Coronary artery (tissue), 2 donors: ENCODE measurements at regions not wholly inside any gene's neighbourhood (a gene's known extent, or its start where the extent isn't known, plus 50 kb on each side); places are given as distances from the start of the nearest gene placed in this dataset.

Source experiments
- DNase-seq: peaks from one replicate; pipeline ENCODE4 v3.0.0-alpha.2; 2017; ENCODE audit warnings: low spot score
- H3K27ac ChIP-seq, 2 donors: fragments of 200-600 bp; sonication (generic); one replicate each; pipeline ENCODE4 v1.5.1; 2016 to 2019
- H3K4me3 ChIP-seq: fragments of 200-600 bp; sonication (generic); 2 replicates; pipeline ENCODE4 v1.5.1; 2016; ENCODE audit warnings: mild to moderate bottlenecking, moderate library complexity
- CTCF ChIP-seq: fragments of 200-600 bp; sonication (generic); IDR thresholded peaks from one replicate; pipeline ENCODE4 v1.5.1; 2019; ENCODE audit warnings: antibody characterized with exemption

- DNase-seq: no peak
- no peak for TF ChIP-seq CTCF
- H3K4me3 ChIP-seq: no peak overlapping the region
Observed at GRCh38 chr1:87927391-87928280, 599.0 kb downstream of the LMO4 start.

GRCh38 chr1:87928623-87929022 is 599.9 kb downstream of the LMO4 start:
- H3K4me3 ChIP-seq: no peak overlapping the region
- TF ChIP-seq CTCF: no peak
- no peak for DNase-seq
- H3K27ac ChIP-seq: no peak overlapping the region

More at GRCh38 chr1:87927391-87928280, 599.0 kb downstream of the LMO4 start:
- H3K27ac ChIP-seq: no peak overlapping the region

GRCh38 chr1:87929906-87930305 is 601.2 kb downstream of the LMO4 start:
- DNase-seq: no peak
- TF ChIP-seq CTCF: no peak
- Histone ChIP-seq H3K27ac (no peak overlapping the region), H3K4me3 (no peak overlapping the region)

- H3K27ac ChIP-seq: no peak overlapping the region
- no peak for TF ChIP-seq CTCF
Observed at GRCh38 chr1:87930796-87931195, 602.1 kb downstream of the LMO4 start.

GRCh38 chr1:87933171-87933570 is 604.5 kb downstream of the LMO4 start:
- Histone ChIP-seq H3K4me3 (no peak overlapping the region), H3K27ac (no peak overlapping the region)
- TF ChIP-seq CTCF: no peak
- no peak for DNase-seq

More at GRCh38 chr1:87930796-87931195, 602.1 kb downstream of the LMO4 start:
- no peak for DNase-seq
- H3K4me3 ChIP-seq: no peak overlapping the region

- Histone ChIP-seq H3K4me3 (no peak overlapping the region), H3K27ac (no peak overlapping the region)
- TF ChIP-seq CTCF: no peak
- DNase-seq: no peak
Observed at GRCh38 chr1:87935130-87935529, 606.5 kb downstream of the LMO4 start.

- TF ChIP-seq CTCF: no peak
- Histone ChIP-seq H3K4me3 (no peak overlapping the region), H3K27ac (no peak overlapping the region)
- no peak for DNase-seq
Observed at GRCh38 chr1:87937831-87938395, 609.2 kb downstream of the LMO4 start.
